C4-2B (cell line): ENCODE measurements at regions not wholly inside any gene's neighbourhood (a gene's known extent, or its start where the extent isn't known, plus 50 kb on each side); places are given as distances from the start of the nearest gene placed in this dataset.
"Not testable (repeated sequence)": the region's sequence is repeated elsewhere in the genome, so short reads cannot be mapped to it uniquely, and the experiment has no call there.

ENCODE experiments used
- CTCF ChIP-seq: fragments of 450-650 bp; conservative IDR thresholded peaks from 2 replicates; pipeline ENCODE4 v1.5.1; 2017; ENCODE audit warnings: mild to moderate bottlenecking
- ZFX ChIP-seq: fragments of 450-650 bp; IDR thresholded peaks from 2 replicates; pipeline ENCODE4 v1.6.1; 2017

GRCh38 chr14:104308534-104308933 lies 170.1 kb downstream of the KIF26A start:
- not testable (repeated sequence) for TF ChIP-seq CTCF, ZFX
